ENCODE measurements at regions not wholly inside any gene's neighbourhood (a gene's known extent, or its start where the extent isn't known, plus 50 kb on each side); places are given as distances from the start of the nearest gene placed in this dataset.

DNA sequence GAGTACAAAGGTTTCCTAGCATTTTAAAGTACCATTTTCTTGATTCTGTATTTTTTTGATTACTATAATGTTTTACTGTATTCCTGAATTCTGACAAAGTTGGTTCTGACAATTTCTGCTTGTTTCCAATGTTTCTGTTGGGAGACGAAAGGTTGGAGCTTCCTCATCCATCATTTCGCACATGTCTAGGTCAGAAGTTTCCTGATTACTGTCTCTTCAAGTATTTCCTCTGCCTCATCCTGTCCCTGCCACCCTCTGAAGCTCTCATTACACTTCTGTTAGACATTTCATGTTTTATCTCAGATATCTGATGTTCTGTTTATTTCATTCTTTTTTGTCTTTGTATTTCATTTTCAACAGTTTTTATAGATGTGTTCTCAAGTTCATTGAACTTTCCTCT lies 895.8 kb downstream of the TSN start:
- H3K27ac ChIP-seq (ENCODE audit: low read depth, low read length): no peak overlapping the region
- no peaks in the 10 kb centered on the region for H3K79me1 ChIP-seq (ENCODE audit: low read depth, low read length)
- H3K4me1 ChIP-seq (replicated peaks in 1 of 4; ENCODE audit: control insufficient read depth in 3 of 4, insufficient read depth in 4 of 4, low read length in 3 of 4): peaks cover 2 to 17% (median 8%) of the 10 kb centered on the region in 4 experiments; a peak in 5 of 7 replicates
- H4K91ac ChIP-seq (replicated peaks; ENCODE audit: insufficient read length, low read length): no peak overlapping the region
- ChIA-PET CTCF (ENCODE audit: partially characterized antibody) (no interaction called here), POLR2A (ENCODE audit: partially characterized antibody) (interaction anchor here (1.3 kb wide), 1 partner anchor 9 kb away, joined by 3 read pairs; no protein-coding TSS in a partner anchor)
- no peak for FAIRE-seq
- no peak overlapping the region for H2AFZ ChIP-seq (ENCODE audit: low read length)
- no peak overlapping the region for H2AK5ac ChIP-seq (ENCODE audit: low read depth, low read length)
- 93% methylated on average over 2 of the region's 2 CpGs; no CpG with 5 or more reads in 1 of the 2 experiments for WGBS, 2 experiments (ENCODE audit: extremely low coverage in 1 of 2, insufficient coverage in 1 of 2, insufficient read length in 1 of 2, insufficient replicate concordance in 2 of 2, low coverage in 1 of 2, low lambda C conversion rate in 2 of 2, missing lambda C conversion rate in 1 of 2)
- H4K5ac ChIP-seq (ENCODE audit: insufficient read length, low read depth, low read length): no peak overlapping the region
- no peaks in the 10 kb centered on the region for H4K20me1 ChIP-seq (replicated peaks in 1 of 2; ENCODE audit: control insufficient read depth in 1 of 2, insufficient read depth in 2 of 2, low read length in 2 of 2)
- no peak overlapping the region for H4K8ac ChIP-seq (ENCODE audit: extremely low read depth, insufficient read depth, low read length)
- H3K79me2 ChIP-seq (ENCODE audit: control insufficient read depth in 1 of 2, insufficient read depth in 2 of 2, low read length in 2 of 2): no peaks in the 10 kb centered on the region
- H3K14ac ChIP-seq (ENCODE audit: insufficient read length): no peak overlapping the region
- no peak for TF ChIP-seq SIN3A (conservative IDR thresholded peaks at IDR 0.05 in 1 of 2, IDR thresholded peaks at IDR 0.05 in 1 of 2; ENCODE audit: low read depth in 1 of 2, low read length in 2 of 2)
- no peak for TF ChIP-seq ZNF274 (IDR thresholded peaks at IDR 0.05; ENCODE audit: borderline replicate concordance, extremely low read depth, low read length)
- TF ChIP-seq CEBPB (IDR thresholded peaks at IDR 0.05; ENCODE audit: low read depth, low read length): no peak
- no peak for TF ChIP-seq KDM5A (IDR thresholded peaks at IDR 0.05; ENCODE audit: low read length)
- no peak for TF ChIP-seq NANOG (IDR thresholded peaks at IDR 0.05; ENCODE audit: insufficient read depth, low read depth, low read length, poor library complexity, severe bottlenecking)
- TF ChIP-seq, protein P1, sequence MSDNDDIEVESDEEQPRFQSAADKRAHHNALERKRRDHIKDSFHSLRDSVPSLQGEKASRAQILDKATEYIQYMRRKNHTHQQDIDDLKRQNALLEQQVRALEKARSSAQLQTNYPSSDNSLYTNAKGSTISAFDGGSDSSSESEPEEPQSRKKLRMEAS (IDR thresholded peaks at IDR 0.05): no peak
- TF ChIP-seq FOSL1 (IDR thresholded peaks at IDR 0.05; ENCODE audit: insufficient read depth, low read depth, low read length): no peak
- no peak for TF ChIP-seq EP300 (IDR thresholded peaks at IDR 0.05; ENCODE audit: borderline replicate concordance in 1 of 2, low read depth in 2 of 2, low read length in 2 of 2)
- no peak overlapping the region for H3K4ac ChIP-seq (replicated peaks; ENCODE audit: insufficient read length, low read depth, low read length)
- no peak overlapping the region for H3K18ac ChIP-seq (ENCODE audit: extremely low read depth, low read length)
- no peak overlapping the region for H2BK15ac ChIP-seq (ENCODE audit: low read length)
- H2BK120ac ChIP-seq (replicated peaks; ENCODE audit: low read depth, low read length): no peak overlapping the region
- no peak overlapping the region for H3K56ac ChIP-seq (replicated peaks; ENCODE audit: insufficient read length, low read depth, low read length)
- no peaks in the 10 kb centered on the region for H3K9me3 ChIP-seq (ENCODE audit: insufficient read depth in 2 of 2, low read depth in 1 of 2, low read length in 1 of 2)
- H2BK12ac ChIP-seq (ENCODE audit: low read depth, low read length): no peak overlapping the region
- no peak overlapping the region for H3K4me2 ChIP-seq (ENCODE audit: insufficient read depth in 1 of 2, low read depth in 2 of 2, low read length in 2 of 2)
- H3K36me3 ChIP-seq (ENCODE audit: control insufficient read depth in 2 of 4, insufficient read depth in 4 of 4, low read length in 3 of 4): no peaks in the 10 kb centered on the region
- H3K23me2 ChIP-seq (ENCODE audit: low read depth, low read length): no peaks in the 10 kb centered on the region
- H3K27me3 ChIP-seq (replicated peaks in 1 of 4; ENCODE audit: control insufficient read depth in 3 of 4, extremely low read depth in 1 of 4, insufficient read depth in 3 of 4, low read length in 3 of 4): no peaks in the 10 kb centered on the region
- no peak overlapping the region for H3K4me3 ChIP-seq (ENCODE audit: extremely low read depth in 1 of 4, insufficient read depth in 2 of 4, low read depth in 3 of 4, low read length in 4 of 4)
- DNase-seq (ENCODE audit: low read depth in 1 of 2, low spot score in 2 of 2): no peak
- H3K9ac ChIP-seq (replicated peaks in 1 of 4; ENCODE audit: extremely low read depth in 1 of 4, low read depth in 3 of 4, low read length in 3 of 4): no peak overlapping the region
- no peak overlapping the region for H2BK20ac ChIP-seq (ENCODE audit: low read length)
- H3K23ac ChIP-seq (ENCODE audit: insufficient read length): no peak overlapping the region
- H2BK5ac ChIP-seq (ENCODE audit: low read depth, low read length): no peak overlapping the region
